A549 (cell line): ENCODE measurements at regions not wholly inside any gene's neighbourhood (a gene's known extent, or its start where the extent isn't known, plus 50 kb on each side); places are given as distances from the start of the nearest gene placed in this dataset.

Experiments used
- BHLHE40 ChIP-seq: IDR thresholded peaks from 2 replicates; pipeline ENCODE4 v1.6.1; 2012; ENCODE audit warnings: low read depth, low read length, inconsistent platforms
- ESRRA ChIP-seq: fragments of 150-350 bp; IDR thresholded peaks from 2 replicates; pipeline ENCODE4 v1.6.1; 2014; ENCODE audit warnings: mild to moderate bottlenecking, low read length, borderline replicate concordance
- GATA3 ChIP-seq: IDR thresholded peaks from 2 replicates; pipeline ENCODE4 v1.6.1; 2012; ENCODE audit warnings: borderline replicate concordance
- HOXA7 ChIP-seq: fragments of 250-450 bp; sonication (Bioruptor Pico); IDR thresholded peaks from 2 replicates; pipeline ENCODE4 v1.5.0; 2020; ENCODE audit warnings: mild to moderate bottlenecking, moderate library complexity
- MYC ChIP-seq: IDR thresholded peaks from 2 replicates; pipeline ENCODE4 v1.6.1; 2012; ENCODE audit warnings: mild to moderate bottlenecking, inconsistent platforms, low read length, improper control_type of control experiment, borderline replicate concordance
- PHF8 ChIP-seq: fragments of 200-600 bp; sonication (generic); IDR thresholded peaks from 2 replicates; pipeline ENCODE4 v1.6.1; 2016; ENCODE audit warnings: low read depth, mild to moderate bottlenecking, antibody characterized with exemption, moderate library complexity, borderline replicate concordance
- POLR2A ChIP-seq: IDR thresholded peaks from 2 replicates; pipeline ENCODE4 v1.6.1; 2012; ENCODE audit warnings: mild to moderate bottlenecking, low read length
- RARB ChIP-seq: fragments of 250-450 bp; sonication (Bioruptor Pico); IDR thresholded peaks from 2 replicates; pipeline ENCODE4 v1.8.0; 2021; ENCODE audit warnings: mild to moderate bottlenecking, moderate library complexity
- RFX5 ChIP-seq: fragments of 450-650 bp; IDR thresholded peaks from 2 replicates; pipeline ENCODE4 v1.7.1; 2014; ENCODE audit warnings: antibody characterized with exemption, mild to moderate bottlenecking, moderate library complexity
- SMC3 ChIP-seq: fragments of >200 bp; sonication (Bioruptor Twin); formaldehyde crosslinking; IDR thresholded peaks from 3 replicates; pipeline ENCODE4 v1.6.1; 2018; ENCODE audit warnings: inconsistent platforms
- TF ChIP-seq, protein P1 (sequence below): fragments of >200 bp; sonication (Bioruptor Twin); formaldehyde crosslinking; IDR thresholded peaks from 3 replicates; pipeline ENCODE4 v1.5.1; 2016

DNA sequence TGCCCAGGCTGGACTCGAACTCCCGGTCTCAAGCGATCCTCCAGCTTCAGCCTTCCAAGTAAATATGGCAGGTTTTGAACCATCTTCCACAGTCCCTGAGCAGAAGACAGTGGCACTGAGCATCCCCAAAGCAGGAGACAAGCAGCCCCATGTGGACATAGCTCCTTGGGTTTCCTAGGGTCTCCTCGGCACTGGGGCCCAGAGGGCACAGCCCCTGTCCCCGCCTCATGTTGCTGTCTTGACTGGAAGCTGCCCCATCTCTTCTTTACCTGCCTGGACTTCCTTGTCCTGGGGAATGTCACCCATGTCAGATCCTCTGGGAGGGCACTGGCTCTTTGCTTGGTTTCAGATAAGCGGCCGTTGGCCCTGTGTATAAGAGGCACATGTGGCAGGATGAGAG, 263.7 kb upstream of the RAB4A start:
- TF ChIP-seq SMC3 (no peak), POLR2A (no peak), BHLHE40 (no peak), MYC (no peak), RFX5 (no peak), PHF8 (no peak), RARB (CRISPR knock-in tag) (no peak), GATA3 (no peak), ESRRA (no peak), HOXA7 (no peak)
- TF ChIP-seq, protein P1, sequence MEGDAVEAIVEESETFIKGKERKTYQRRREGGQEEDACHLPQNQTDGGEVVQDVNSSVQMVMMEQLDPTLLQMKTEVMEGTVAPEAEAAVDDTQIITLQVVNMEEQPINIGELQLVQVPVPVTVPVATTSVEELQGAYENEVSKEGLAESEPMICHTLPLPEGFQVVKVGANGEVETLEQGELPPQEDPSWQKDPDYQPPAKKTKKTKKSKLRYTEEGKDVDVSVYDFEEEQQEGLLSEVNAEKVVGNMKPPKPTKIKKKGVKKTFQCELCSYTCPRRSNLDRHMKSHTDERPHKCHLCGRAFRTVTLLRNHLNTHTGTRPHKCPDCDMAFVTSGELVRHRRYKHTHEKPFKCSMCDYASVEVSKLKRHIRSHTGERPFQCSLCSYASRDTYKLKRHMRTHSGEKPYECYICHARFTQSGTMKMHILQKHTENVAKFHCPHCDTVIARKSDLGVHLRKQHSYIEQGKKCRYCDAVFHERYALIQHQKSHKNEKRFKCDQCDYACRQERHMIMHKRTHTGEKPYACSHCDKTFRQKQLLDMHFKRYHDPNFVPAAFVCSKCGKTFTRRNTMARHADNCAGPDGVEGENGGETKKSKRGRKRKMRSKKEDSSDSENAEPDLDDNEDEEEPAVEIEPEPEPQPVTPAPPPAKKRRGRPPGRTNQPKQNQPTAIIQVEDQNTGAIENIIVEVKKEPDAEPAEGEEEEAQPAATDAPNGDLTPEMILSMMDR = no peak
